ENCODE measurements at regions not wholly inside any gene's neighbourhood (a gene's known extent, or its start where the extent isn't known, plus 50 kb on each side); places are given as distances from the start of the nearest gene placed in this dataset.
"Not testable (repeated sequence)": the region's sequence is repeated elsewhere in the genome, so short reads cannot be mapped to it uniquely, and the experiment has no call there.

DNA sequence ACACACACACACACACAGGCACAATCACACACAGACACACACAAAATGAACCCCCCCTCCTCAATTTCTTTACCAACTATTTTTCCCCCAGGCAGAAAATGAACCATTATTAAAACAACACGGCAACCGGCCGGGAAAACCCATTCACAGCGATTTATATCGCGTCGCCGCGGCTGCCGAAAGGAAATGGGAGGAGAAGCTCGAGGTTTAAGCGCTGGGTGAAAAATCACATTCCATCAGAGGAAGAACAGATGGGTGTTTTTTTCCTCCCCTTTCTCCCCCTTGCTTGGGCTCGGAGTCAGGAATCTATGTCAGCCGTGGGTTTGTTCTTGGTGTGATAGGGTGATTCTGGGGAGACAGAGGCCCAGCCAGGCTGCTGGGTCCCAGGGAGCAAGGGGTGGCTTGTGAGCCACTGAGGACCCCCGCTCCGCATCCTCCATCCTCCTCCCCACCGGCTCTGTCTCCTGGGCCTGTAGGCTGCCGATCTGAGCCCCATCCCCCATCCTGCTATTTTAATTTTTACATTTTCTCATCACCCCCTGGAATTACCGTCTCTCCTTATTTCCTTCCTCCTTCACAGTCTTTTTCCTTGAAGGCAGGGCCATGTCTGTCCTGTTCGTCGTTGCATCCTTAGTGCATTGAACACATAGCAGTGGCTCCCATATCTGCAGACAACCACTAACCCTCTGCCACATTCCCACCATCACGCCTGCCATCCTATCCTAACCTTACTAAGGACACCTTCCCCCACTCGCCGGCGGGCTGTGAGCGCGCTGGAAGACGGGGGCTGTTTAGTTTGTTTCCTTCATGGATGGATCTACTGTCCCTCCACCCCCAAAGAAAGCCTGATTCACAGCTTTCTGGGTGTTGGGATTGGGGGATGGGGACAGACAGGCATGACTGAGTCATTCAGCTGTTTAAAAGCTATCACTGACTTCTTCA lies 137.7 kb downstream of the CRLF3 start:
- DNase-seq (ENCODE audit: low read depth) = not testable (repeated sequence)

DNA sequence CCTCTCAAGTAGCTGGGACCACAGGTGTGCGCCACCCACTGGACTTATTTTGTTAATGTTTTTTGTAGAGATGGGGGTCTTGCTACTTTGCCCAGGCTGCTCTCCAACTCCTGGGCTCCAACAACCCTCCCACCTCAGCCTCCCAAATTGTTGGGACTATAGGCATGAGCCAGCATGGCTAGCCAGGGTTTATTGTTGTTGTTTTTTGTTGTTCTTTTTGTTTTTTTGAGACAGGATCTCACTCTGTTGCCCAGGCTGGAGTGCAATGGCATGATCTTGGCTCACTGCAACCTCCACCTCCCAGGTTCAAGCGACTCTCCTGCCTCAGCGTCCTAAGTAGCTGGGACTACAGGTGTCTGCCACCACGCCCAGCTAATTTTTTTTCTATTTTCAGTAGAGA lies 142.2 kb downstream of the CRLF3 start:
- not testable (repeated sequence) for DNase-seq (ENCODE audit: low read depth)

DNA sequence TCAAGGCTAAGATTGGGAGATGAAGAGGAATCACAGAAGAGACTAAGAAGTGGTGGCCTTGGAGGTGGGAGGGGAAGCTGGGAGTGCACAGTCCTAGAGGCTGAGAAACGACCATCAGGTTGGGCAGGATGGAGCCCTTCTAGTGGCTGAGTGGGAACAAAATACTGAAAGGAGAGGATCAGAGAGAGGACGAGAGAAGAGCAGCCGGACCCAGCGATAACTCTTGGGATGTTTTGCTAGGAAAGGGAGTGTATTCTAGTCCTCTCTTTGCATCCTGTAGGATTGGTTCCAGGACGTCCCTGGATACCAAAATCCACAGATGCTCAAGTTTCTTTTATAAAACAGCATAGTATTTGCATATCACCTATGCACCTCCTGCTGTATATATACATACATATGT lies 143.8 kb downstream of the CRLF3 start:
- not testable (repeated sequence) for DNase-seq (ENCODE audit: low read depth)

DNA sequence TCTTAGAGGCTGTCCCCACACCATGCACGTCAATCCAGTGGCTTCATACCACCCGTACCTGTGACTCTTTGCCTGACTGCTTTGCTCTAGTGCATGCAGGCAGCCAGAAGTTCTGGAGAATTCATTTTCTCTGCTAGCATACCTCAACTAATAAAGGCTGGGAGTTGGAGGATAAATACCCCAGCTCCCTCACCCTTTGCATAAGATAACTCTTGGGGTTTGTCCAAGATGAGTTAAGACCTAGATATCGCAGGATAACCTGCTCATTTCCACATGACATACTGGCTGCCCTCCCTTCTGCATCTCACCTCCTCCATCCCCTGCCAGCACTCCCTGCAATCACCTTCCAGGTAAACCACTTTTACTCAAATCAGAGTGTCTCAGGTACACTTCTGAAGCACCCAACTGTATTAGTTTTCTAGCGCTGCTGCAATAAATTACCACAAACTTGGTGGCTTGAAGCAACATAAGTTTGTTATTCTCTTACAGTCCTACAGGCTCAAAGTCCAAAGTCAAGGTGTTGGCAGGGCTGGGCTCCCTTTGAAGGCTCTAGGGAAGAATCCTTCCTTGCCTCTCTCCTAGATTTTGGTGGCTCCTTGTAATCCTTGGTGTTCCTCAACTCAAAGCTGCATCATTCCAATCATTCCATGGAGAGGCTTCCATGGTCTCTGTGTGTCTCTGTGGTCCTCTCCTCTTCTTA lies 146.8 kb downstream of the CRLF3 start:
- DNase-seq (ENCODE audit: low read depth) = no peak

DNA sequence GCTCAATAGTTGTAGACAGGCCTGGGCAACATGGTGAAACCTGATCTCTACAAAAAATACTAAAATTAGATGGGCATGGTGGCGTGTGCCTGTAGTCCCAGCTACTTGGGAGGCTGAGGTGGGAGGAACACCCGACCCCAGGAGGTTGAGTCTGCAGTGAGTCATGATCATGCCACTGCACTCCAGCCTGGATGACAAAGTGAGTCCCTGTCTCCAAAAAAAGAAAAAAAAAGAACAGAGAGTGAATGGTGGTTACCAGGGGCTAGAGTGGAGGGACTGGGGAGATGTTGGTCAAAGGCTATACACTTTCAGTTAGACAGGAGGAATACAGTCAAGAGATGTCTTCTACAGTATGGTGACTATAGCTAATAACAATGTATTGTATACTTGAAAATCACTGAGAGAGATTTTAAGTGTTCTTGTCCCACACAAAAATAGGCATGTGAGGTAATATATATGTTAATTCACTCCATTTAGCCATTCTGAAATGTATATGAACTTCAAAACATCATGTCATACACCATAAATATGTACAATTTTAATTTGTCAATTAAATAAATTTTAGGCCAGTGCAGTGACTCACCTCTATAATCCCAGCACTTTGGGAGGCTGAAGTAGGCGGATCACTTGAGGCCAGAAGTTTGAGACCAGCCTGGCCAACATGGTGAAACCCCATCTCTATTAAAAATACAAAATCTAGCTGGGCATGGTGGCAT lies 148.6 kb downstream of the CRLF3 start:
- DNase-seq (ENCODE audit: low read depth) = not testable (repeated sequence)

DNA sequence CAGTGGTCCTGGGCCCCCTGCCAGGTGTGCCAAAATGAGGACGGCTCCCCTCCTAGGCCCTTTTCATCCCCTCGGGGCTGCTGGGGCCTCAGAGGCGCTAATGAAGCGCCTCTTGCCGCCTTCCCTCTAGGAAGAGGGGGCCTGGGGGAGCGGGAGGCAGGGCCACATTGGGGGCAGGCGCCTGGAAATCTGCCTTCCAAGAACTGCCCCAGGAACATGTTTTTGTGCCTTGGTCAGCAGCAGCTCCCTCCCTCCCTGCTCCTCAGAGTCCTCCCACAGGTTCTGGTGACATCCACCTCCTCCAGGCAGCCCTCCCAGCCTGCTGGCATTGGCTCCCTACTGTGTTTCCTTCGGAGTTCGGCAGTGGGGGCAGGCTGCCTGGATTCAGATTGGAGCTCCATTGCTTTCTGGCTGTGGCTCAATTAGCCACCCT lies 155.3 kb downstream of the CRLF3 start:
- not testable (repeated sequence) for DNase-seq (ENCODE audit: low read depth)

DNA sequence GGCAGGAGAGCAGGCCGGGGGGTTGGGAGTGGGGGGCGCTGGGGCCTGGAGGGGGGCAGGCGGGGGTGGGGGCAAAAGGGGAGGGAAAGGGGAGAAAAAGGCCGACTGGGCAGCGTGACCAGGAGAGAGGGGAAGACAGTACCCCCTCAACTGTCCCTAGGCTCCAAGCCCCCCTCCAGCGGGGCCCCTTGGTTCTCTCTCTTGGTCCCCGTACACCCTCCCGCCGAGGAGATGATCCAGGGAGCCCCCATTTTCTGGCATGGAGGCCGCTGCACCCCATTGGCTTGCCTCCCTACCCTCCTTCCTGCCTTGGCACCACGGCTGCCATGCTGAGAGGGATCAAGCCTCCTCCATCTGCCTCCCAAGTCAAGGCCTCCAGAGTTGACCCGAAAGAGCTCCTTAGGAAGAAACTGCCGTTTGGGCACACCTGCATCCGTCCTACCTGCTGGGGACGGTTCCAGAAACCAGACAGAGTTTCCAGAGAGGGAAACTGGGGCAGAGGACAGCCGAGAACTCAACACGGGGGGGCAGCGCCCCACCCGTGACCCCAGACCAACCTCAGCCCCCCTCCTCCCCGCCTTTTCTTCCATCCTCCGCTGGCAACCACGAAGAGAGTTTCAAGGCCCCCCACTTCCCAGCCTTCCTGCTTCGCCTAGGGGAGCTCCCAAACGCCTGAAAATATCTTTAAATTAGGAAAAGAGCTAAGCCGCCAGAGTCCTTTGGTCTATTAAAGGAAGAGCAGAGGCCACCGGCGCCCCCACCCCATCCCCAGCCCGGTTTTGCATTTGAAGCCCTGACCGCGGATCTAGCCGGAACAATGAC lies 155.9 kb downstream of the CRLF3 start:
- DNase-seq (ENCODE audit: low read depth) = not testable (repeated sequence)

DNA sequence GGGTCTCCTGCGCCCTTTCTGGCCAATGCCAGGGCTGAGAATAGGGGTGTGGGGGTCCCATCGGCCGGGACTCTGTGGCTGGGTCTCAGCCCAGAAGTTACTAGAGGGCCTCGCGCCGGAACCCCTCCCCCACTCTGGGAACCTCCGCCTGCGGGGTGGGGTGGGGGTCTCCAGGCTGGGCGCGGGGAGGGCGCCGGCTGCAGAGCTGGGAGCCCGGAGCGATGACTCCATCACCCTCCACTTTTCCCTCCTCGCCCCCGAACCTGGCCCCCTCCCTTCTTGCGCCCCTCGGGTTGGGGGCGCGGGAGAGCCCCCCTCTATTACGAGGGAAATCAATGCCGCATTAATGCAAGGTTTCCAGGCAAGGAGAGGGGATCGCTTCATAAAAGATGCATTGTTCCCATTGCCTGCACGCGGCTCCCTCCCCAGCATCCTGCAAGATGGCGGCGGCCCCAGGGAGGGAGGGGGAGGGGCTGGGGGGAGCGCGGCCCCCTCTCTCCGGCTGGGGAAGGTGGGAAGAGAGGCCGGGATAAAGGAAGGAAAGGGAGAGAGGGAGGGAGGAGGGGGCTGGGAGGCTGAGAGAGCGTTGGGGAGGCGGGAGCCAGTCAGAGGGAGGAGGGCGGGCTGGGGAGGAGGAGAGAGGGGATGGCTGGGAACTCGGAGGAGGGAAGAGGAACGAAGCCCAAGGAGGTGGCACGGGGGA lies 156.7 kb downstream of the CRLF3 start:
- not testable (repeated sequence) for DNase-seq (ENCODE audit: low read depth)

DNA sequence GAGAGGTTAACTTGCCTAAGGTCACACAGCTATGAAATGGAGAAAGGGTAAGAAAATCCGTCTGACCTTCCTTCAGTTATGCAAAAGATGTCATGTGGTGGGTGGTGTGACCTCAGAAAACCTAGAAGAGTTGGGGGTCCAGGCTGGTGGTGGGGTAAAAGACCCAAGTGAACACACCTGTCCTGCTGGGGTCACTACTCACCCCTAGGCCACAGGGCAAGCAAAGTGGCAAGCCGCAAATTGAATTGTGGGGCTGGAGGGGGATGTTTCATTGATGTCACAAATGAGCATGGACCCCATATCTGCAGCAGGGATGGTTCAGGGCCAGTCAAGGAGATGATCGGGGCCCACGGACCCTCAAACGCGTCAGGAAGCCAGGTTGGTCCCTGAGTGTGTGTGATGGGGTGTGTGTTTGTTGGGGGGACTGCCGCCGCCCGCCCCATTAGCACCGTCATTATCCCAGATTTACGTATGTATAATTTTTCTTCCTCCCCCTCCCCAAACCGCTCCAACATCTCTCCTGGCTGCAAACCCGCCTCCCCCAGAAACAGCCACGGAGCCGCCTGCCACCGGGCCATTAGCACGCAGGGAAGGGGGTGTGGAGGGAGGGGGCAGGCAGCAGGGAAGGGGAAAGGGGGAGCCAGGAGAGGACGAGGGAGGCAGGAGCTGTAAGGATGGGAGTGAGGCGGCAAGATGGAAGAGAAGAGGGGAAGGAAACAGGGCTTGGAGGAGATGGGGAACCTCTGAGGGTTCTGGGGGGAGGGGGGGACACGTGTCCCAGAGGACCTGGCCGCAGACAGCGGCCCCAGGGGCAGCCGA lies 157.4 kb downstream of the CRLF3 start:
- DNase-seq (ENCODE audit: low read depth) = not testable (repeated sequence)

DNA sequence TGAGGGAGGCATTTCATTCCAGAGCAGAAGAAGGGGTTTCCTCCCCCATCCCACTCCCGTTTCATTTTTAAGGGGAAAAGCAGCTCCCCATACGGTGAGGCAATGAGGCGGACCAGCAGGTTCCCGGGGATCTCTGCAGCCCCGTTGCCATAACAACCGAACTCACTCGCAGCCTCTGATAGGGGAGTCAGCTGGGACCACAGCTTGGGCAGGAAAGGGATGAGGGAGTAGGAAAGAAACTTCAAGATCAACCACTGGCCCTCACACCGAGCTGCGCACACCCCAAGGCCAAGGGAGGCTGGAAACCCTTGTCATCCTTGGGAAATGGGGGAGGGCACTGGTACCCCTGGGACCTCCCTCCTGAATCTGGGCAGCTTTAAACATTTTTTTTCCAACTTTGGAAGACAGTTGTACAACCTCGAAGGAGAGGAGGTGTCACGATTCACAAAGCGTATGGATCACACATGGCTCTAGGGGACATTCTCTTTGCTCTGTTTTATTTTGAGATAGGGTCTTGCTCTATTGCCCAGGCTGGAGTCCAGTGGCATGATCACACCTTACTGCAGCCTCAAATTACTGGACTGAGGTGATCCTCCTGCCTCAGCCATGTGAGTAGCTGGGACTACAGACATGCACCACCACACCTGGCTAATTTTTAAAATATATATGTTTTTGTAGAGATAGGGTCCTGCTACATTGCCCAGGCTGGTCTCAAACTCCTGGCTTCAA lies 160.6 kb downstream of the CRLF3 start:
- DNase-seq (ENCODE audit: low read depth) = not testable (repeated sequence)

DNA sequence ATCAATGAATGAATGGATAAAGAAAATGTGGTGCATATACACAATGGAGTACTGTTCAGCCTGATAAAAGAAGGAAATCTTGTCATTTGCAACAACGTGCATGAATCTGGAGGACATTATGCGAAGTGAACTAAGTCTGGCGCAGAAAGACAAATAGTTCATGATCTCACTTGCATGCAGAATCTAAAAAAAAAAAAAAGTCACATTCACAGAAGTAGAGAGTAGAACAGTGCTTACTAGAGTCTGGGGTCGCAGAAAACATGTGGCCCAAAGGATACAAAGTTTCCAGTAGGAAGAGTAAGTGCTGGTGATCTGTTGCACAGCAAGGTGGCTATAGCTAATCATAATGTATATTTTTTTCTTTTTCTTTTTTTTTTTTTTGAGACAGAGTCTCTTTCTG lies 167.3 kb downstream of the CRLF3 start:
- DNase-seq (ENCODE audit: low read depth) = not testable (repeated sequence)

DNA sequence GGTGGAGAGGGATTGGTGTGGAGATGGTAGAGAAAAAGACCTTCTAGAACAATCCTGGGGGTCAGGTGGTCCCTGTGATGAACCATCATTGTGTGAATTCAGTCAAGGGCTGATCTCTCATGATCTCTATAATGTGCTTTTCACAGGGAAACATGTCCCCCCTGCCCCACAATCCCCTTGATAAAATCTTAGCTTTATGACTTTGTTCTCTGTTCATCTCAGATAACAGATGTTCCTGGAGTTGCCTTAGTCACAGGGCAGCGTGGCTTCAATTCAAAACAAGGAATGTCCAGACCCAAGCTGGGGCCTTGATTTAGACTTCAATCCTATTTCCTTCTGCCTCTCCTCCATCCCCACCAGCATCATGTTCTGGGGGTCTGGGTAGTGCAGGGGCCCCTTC lies 171.5 kb downstream of the CRLF3 start:
- DNase-seq (ENCODE audit: low read depth) = not testable (repeated sequence)

DNA sequence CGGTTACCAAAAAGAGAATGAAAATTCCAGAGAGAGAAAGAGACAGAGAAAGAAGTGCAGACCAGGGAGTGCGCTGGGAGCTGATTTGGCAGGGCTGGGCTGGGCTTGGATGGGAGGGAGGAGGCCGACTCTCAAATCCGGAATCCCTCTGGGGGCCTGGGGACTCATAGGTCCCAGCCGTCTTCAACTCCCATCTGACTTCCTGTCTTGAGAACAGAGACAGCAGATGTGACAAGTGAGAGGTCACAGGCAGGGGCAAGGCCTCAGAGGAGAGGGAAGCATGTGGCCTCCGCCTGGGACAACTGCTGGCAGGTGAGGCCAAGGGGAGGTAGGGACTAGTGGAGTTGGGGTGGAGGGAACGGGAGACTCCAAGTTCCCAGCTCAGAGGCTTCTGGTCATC lies 172.9 kb downstream of the GOSR1 start:
- DNase-seq (ENCODE audit: low read depth) = not testable (repeated sequence)

DNA sequence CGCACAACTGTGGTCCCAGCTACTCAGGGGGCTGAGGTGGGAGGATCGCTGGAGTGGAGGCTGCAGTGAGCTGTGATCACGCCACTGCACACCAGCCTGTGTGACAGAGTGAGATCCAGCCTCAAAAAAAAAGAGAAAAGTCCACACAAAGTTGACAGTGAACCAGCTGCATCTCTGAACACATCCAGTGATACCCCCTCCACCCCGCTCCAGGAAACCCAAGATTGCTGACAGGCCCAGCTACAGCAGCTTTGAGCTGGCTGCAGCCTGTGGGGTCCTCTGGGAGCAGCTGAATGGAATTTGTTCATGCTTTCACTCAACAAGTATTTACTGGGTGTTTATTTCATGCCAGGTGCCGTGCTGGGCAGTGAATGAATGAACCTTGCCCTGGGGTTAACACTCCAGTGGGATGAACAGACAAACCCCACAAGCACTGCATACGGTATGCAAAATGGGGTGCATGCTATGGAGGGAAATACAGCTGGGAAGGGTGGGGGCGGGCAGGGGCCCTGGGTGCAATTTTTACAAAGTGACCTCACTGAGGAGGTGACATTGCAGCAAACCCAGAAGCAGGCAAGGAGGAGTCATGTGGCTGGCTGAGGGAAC lies 170.9 kb downstream of the GOSR1 start:
- DNase-seq (ENCODE audit: low read depth) = not testable (repeated sequence)

DNA sequence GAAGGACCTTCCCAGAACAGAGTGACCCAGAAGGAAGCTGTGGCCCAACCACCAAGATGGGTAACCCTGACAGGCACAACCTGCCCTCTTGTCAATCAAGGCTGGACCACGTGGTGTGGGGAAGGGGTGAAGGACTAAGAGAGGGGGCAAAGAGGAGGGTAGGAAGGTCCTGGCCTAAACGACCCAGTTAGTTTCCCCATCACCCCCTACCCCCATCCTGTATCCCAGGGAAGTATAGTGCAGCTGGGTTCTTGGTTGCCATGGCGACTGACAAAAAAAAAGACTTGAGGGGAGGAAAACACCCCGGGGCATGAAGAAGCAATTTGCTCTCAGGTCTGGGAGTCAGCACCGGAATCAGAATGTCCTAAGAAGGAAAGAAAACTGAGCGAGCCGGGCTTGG lies 168.7 kb downstream of the GOSR1 start:
- DNase-seq (ENCODE audit: low read depth) = not testable (repeated sequence)

DNA sequence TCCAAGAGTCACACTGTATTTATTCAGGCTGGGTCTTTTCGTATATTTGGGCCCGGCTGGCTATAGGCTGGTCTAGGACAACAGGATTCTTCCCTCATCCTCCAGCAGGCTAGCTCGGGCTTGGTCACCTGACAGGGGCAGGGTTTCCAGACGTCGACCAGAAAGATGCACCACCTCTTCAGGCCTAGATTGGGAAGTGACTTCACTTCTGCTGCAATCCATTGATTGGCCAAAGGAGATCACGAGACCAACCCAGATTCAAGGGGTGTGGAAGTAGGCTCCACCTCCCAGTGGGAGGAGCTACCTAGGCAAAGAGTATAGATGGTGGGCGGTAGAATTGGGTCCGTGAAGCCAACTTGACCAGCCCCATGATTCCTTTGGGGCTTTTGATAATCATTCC lies 167.5 kb downstream of the GOSR1 start:
- not testable (repeated sequence) for DNase-seq (ENCODE audit: low read depth)

DNA sequence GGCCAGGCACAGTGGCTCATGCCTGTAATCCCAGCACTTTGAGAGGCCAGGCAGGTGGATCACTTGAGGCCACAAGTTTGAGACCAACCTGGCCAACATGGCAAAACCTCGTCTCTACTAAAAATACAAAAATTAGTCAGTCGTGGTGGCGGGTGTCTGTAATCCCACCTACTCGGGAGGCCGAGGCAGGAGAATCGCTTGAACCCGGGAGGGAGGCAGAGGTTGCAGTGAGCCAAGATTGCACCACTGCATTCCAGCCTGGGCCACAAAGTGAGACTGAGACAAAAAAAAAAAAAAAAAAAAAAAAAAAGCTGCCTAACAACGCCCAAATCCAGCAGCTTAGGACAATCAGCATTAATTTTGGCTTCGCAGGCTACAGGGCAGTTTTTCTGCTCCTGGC lies 167.1 kb downstream of the GOSR1 start:
- not testable (repeated sequence) for DNase-seq (ENCODE audit: low read depth)

DNA sequence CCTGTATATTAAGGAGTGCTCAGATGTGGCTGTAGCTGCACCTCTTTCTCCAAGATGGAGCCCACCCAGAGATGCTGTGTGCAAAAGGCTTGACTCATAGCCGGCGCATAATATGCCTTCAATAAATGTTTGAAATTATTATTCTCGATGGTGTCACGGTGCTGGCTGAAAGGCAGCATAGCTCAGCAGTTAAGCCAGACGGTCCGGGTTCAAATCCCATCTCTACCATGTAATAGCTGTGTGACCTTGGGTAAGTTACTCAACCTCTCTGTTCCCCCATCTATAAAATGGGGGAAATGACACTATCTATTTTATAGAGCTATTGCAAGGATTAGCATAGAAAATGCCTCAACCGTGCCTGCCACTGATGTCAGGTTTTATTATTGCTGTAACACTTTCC lies 164.2 kb downstream of the GOSR1 start:
- DNase-seq (ENCODE audit: low read depth) = not testable (repeated sequence)

DNA sequence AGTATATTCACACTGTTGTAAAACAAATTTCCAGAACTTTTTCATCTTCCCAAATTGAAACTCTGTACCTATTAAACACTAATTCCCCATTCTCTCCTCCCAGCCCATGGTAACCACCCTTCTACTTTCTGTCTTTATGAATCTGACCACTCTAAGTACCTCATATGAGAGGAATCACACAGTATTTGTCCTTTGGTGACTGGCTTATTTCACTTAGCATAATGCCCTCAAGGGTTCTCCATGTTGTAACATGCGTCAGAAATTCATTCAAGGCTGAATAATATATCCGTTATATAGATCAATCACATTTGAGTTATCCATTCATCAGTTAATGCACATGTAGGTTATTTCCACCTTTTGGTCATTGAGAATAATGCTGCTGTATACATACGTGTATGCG lies 162.2 kb downstream of the GOSR1 start:
- DNase-seq (ENCODE audit: low read depth) = not testable (repeated sequence)
